Hepatocyte (in vitro differentiated cells): ENCODE measurements at regions not wholly inside any gene's neighbourhood (a gene's known extent, or its start where the extent isn't known, plus 50 kb on each side); places are given as distances from the start of the nearest gene placed in this dataset.

Experiments
- DNase-seq: peaks from one replicate; pipeline ENCODE4 v3.0.0-alpha.2; 2016; ENCODE audit warnings: low spot score
- H2AFZ ChIP-seq: fragments of 200-600 bp; sonication (generic); 2 replicates; pipeline ENCODE4 v1.6.0; 2016; ENCODE audit warnings: antibody characterized with exemption, mild to moderate bottlenecking
- H3K27ac ChIP-seq: fragments of 200-600 bp; sonication (generic); 2 replicates; pipeline ENCODE4 v1.5.1; 2016; ENCODE audit warnings: mild to moderate bottlenecking
- H3K27me3 ChIP-seq: fragments of 200-600 bp; sonication (generic); 2 replicates; pipeline ENCODE4 v1.6.1; 2016
- H3K36me3 ChIP-seq: fragments of 200-600 bp; sonication (generic); replicated peaks from 2 replicates; pipeline ENCODE4 v1.5.1; 2016; ENCODE audit warnings: low read depth; ENCODE audit not compliant: insufficient read depth
- H3K4me1 ChIP-seq: fragments of 200-600 bp; sonication (generic); 2 replicates; pipeline ENCODE4 v1.5.1; 2016; ENCODE audit warnings: mild to moderate bottlenecking, moderate library complexity; ENCODE audit not compliant: insufficient read depth
- H3K4me2 ChIP-seq: fragments of 200-600 bp; sonication (generic); 2 replicates; pipeline ENCODE4 v1.6.0; 2016
- H3K4me3 ChIP-seq: fragments of 200-600 bp; sonication (generic); 2 replicates; pipeline ENCODE4 v1.5.1; 2016; ENCODE audit warnings: mild to moderate bottlenecking
- H3K79me2 ChIP-seq: fragments of 200-600 bp; sonication (generic); 2 replicates; pipeline ENCODE4 v1.6.0; 2017; ENCODE audit warnings: mild to moderate bottlenecking
- H3K9me2 ChIP-seq: fragments of 200-600 bp; sonication (generic); replicated peaks from 2 replicates; pipeline ENCODE4 v1.6.0; 2017; ENCODE audit warnings: mild to moderate bottlenecking; ENCODE audit not compliant: insufficient read depth
- H3K9me3 ChIP-seq: fragments of 200-600 bp; sonication (generic); 2 replicates; pipeline ENCODE4 v1.5.1; 2016; ENCODE audit warnings: low read depth, mild to moderate bottlenecking
- H4K20me1 ChIP-seq: fragments of 200-600 bp; sonication (generic); 2 replicates; pipeline ENCODE4 v1.6.0; 2016; ENCODE audit warnings: mild to moderate bottlenecking; ENCODE audit not compliant: insufficient read depth, poor library complexity, severe bottlenecking
- EZH2 ChIP-seq: fragments of 200-600 bp; sonication (generic); IDR thresholded peaks from 2 replicates; pipeline ENCODE4 v1.6.1; 2016; ENCODE audit warnings: antibody characterized with exemption, mild to moderate bottlenecking, borderline replicate concordance
- EZH2phosphoT487 ChIP-seq: fragments of 200-600 bp; sonication (generic); IDR thresholded peaks from one replicate; pipeline ENCODE4 v1.6.1; 2018; ENCODE audit warnings: antibody characterized with exemption, mild to moderate bottlenecking, low read depth, moderate library complexity; ENCODE audit not compliant: unreplicated experiment, severe bottlenecking
- WGBS: methylation state at CpG from one replicate; pipeline ENCODE4 v1.1.6; 2016; ENCODE audit warnings: low lambda C conversion rate; ENCODE audit errors: missing lambda C conversion rate; 5-methylcytosine and 5-hydroxymethylcytosine counted together
- TF ChIP-seq, protein P1 (sequence below): fragments of 200-600 bp; sonication (generic); IDR thresholded peaks from 2 replicates; pipeline ENCODE4 v1.5.1; 2016; ENCODE audit warnings: antibody characterized with exemption, mild to moderate bottlenecking; ENCODE audit not compliant: poor library complexity

DNA sequence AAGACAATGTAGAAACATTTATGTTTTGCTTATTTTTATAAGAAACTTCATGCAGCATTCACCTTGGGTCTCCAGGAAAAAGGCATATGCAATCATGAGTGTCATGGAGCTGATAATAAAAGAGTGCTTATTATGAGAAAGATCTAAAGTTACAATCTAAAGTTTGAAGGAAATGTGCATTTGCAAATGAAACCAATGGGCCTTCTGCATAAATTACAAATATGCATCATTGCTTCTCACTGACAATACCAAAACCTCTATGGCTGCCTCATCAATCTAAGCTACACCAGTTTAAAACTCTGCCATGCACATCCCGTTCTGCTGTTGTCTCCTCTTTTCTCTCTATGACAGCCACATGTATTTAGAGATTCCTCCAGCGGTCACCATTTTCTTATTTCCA, 103.2 kb upstream of the ABI3BP start:
- no peak for TF ChIP-seq EZH2phosphoT487
- TF ChIP-seq, protein P1, sequence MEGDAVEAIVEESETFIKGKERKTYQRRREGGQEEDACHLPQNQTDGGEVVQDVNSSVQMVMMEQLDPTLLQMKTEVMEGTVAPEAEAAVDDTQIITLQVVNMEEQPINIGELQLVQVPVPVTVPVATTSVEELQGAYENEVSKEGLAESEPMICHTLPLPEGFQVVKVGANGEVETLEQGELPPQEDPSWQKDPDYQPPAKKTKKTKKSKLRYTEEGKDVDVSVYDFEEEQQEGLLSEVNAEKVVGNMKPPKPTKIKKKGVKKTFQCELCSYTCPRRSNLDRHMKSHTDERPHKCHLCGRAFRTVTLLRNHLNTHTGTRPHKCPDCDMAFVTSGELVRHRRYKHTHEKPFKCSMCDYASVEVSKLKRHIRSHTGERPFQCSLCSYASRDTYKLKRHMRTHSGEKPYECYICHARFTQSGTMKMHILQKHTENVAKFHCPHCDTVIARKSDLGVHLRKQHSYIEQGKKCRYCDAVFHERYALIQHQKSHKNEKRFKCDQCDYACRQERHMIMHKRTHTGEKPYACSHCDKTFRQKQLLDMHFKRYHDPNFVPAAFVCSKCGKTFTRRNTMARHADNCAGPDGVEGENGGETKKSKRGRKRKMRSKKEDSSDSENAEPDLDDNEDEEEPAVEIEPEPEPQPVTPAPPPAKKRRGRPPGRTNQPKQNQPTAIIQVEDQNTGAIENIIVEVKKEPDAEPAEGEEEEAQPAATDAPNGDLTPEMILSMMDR: no peak
- TF ChIP-seq EZH2: no peak
- H3K9me2 ChIP-seq: no peaks in the 10 kb centered on the region
- no peak for DNase-seq
- H3K9me3 ChIP-seq: no peaks in the 10 kb centered on the region
- WGBS: 88% methylated on average over 2 of the region's 2 CpGs
- H3K4me1 ChIP-seq: no peaks in the 10 kb centered on the region
- no peaks in the 10 kb centered on the region for H3K27me3 ChIP-seq
- no peak overlapping the region for H2AFZ ChIP-seq
- H4K20me1 ChIP-seq: no peaks in the 10 kb centered on the region
- H3K4me3 ChIP-seq: no peak overlapping the region
- no peak overlapping the region for H3K27ac ChIP-seq
- no peaks in the 10 kb centered on the region for H3K36me3 ChIP-seq
- H3K4me2 ChIP-seq: no peak overlapping the region
- no peaks in the 10 kb centered on the region for H3K79me2 ChIP-seq

DNA sequence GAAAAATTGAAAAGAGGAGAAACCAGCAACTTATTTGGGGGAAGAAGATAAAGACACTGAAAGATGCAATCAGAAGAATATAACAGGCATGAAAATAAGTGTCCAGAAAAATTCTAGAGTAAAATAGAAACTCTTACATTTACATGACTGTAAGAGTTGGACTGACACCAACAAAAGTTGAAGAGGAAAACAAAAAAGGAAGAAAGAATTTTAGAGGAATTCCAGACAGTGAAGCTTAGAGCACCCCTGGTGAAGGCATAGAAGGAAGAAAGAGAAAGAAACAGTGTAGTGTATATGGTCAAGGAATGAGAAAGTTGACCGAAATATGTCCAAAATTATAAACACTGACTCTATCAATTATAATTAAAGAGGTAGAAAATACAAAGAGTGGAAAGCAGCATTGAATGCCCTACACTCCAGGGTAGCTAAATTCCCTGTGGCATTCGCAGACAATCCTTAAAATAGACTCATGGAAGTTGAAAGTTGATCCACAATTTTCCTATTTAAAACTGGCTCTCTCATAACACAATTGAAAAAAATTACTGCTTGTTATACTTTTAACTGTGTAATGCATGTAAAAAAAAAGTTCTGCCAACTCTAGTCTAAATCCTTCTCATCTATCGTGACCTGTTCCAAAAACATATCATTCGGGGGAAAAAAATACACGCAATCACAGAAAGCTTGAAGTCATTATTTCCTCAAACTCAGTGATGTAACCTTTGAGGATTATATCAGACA, 102.6 kb upstream of the ABI3BP start:
- no peaks in the 10 kb centered on the region for H4K20me1 ChIP-seq
- no peaks in the 10 kb centered on the region for H3K36me3 ChIP-seq
- no peaks in the 10 kb centered on the region for H3K9me2 ChIP-seq
- H3K4me2 ChIP-seq: no peak overlapping the region
- H3K27ac ChIP-seq: no peak overlapping the region
- no peak overlapping the region for H3K4me3 ChIP-seq
- no peaks in the 10 kb centered on the region for H3K27me3 ChIP-seq
- H3K4me1 ChIP-seq: no peaks in the 10 kb centered on the region
- no peaks in the 10 kb centered on the region for H3K79me2 ChIP-seq
- no peak overlapping the region for H2AFZ ChIP-seq
- TF ChIP-seq EZH2phosphoT487: no peak
- no peak for TF ChIP-seq EZH2
- TF ChIP-seq, protein P1: no peak
- 85% methylated on average over 5 of the region's 5 CpGs for WGBS
- H3K9me3 ChIP-seq: no peaks in the 10 kb centered on the region
- no peak for DNase-seq

DNA sequence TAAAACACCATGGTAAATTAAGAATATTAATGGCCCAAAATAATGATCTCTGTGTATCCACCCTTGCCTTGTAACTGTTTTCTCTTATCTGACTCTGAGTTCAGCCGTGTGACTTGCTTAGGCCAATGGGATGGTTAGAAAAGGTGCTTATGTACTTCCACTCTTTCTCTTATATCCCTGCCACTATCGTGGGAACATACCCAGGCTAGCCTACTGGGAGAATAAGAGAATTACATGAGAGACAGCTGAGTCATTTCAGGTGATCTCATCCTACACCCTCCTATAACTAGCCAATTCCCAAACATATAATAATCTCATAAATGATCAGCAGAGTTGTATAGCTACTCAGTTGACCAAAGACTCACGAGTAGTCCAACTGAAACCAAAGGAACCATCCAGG, 98.3 kb upstream of the ABI3BP start:
- WGBS: 81% methylated on average over 3 of the region's 3 CpGs
- Histone ChIP-seq H3K36me3 (no peaks in the 10 kb centered on the region), H3K9me2 (no peaks in the 10 kb centered on the region), H3K27me3 (no peaks in the 10 kb centered on the region), H3K4me2 (no peak overlapping the region), H3K4me3 (no peak overlapping the region), H3K79me2 (no peaks in the 10 kb centered on the region), H3K27ac (no peak overlapping the region), H3K4me1 (no peaks in the 10 kb centered on the region), H3K9me3 (no peaks in the 10 kb centered on the region), H4K20me1 (no peaks in the 10 kb centered on the region), H2AFZ (no peak overlapping the region)
- no peak for DNase-seq
- TF ChIP-seq EZH2phosphoT487 (no peak), EZH2 (no peak)
- TF ChIP-seq, protein P1: no peak

DNA sequence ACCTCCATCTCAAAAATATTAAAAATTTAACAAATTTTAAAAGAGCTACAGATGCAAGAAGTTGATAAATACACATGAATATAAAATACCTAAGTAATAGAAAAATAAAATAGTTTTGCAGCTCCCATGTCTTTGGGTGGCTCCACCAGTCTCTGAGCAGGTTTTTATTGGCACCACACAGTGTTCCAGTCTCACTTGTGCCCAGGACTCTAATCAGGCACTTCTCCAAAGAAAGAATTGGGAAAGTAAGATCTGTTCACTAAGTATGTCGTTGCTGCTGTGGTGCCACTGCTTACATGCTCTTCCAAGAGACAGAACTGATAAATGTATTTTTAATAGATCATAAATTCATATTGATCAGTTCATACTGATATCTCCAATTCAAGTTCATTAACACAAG, 92.5 kb upstream of the ABI3BP start:
- H3K27ac ChIP-seq: no peak overlapping the region
- no peak overlapping the region for H3K4me3 ChIP-seq
- H3K4me2 ChIP-seq: no peak overlapping the region
- H3K79me2 ChIP-seq: no peaks in the 10 kb centered on the region
- H3K36me3 ChIP-seq: no peaks in the 10 kb centered on the region
- H4K20me1 ChIP-seq: no peaks in the 10 kb centered on the region
- WGBS: 87% methylated on average over 1 of the region's 1 CpG
- no peaks in the 10 kb centered on the region for H3K9me3 ChIP-seq
- no peaks in the 10 kb centered on the region for H3K4me1 ChIP-seq
- no peaks in the 10 kb centered on the region for H3K27me3 ChIP-seq
- TF ChIP-seq EZH2: no peak
- TF ChIP-seq EZH2phosphoT487: no peak
- TF ChIP-seq, protein P1: no peak
- no peak for DNase-seq
- no peak overlapping the region for H2AFZ ChIP-seq
- H3K9me2 ChIP-seq: no peaks in the 10 kb centered on the region
